ENCODE measurements at regions not wholly inside any gene's neighbourhood (a gene's known extent, or its start where the extent isn't known, plus 50 kb on each side); places are given as distances from the start of the nearest gene placed in this dataset.

DNA sequence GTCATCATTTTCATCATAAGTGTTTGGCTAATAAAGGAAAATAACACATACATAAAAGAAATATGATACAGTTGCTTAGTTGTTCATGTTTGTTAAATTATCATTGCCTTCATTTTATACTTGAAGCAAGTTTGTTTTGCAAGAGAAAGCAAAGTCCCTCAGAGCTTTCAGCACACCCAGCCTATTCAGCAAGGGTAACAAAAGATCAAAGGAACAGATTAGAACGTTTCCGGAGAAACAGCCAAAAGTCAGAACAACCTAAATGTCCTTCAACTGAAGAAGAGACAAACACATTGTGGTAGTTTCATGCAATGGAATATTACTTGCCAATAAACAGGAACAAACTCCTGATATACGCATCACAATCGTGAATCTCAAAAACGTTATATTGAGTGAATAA lies 380.7 kb downstream of the MZT1 start:
- TF ChIP-seq, protein P1, sequence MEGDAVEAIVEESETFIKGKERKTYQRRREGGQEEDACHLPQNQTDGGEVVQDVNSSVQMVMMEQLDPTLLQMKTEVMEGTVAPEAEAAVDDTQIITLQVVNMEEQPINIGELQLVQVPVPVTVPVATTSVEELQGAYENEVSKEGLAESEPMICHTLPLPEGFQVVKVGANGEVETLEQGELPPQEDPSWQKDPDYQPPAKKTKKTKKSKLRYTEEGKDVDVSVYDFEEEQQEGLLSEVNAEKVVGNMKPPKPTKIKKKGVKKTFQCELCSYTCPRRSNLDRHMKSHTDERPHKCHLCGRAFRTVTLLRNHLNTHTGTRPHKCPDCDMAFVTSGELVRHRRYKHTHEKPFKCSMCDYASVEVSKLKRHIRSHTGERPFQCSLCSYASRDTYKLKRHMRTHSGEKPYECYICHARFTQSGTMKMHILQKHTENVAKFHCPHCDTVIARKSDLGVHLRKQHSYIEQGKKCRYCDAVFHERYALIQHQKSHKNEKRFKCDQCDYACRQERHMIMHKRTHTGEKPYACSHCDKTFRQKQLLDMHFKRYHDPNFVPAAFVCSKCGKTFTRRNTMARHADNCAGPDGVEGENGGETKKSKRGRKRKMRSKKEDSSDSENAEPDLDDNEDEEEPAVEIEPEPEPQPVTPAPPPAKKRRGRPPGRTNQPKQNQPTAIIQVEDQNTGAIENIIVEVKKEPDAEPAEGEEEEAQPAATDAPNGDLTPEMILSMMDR (IDR thresholded peaks at IDR 0.05) = no peak
- TF ChIP-seq POLR2A (IDR thresholded peaks at IDR 0.05) (no peak), EP300 (IDR thresholded peaks at IDR 0.05) (no peak)

All from ovary (tissue), 3 donors.